ENCODE measurements at regions not wholly inside any gene's neighbourhood (a gene's known extent, or its start where the extent isn't known, plus 50 kb on each side); places are given as distances from the start of the nearest gene placed in this dataset.

- DNase-seq (ENCODE audit: low read depth): no peak
Observed at GRCh38 chr22:44613196-44613595, 88.8 kb upstream of the PRR5 start.

DNA sequence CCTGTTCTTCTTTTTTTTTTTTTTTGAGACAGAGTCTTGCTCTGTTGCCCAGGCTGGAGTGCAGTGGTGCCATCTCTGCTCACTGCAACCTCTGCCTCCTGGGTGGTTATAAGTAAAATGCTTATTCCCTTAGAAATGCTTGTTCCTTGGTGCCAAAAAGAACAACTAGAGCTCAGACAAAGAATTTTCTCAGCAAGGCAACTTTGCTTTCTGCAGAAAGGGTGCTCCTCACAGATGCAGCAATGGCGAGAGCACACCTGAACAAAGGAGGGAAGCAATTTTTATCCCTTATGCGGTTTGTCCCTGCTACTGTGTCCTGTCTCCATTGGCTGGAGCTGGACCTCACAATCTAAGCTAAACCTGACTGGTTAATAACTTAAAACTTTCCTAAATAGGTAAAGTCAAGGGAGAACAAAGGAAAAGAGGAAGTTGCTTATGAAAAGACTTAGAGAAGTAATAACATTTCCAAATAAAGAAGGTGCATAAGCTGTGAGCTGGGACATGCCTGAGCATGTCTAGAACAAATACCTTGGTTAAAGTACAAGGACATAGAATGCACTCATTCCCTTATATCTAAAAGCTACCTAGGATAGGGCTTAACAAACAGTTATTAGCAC, 90.0 kb upstream of the PRR5 start:
- DNase-seq (ENCODE audit: low read depth): no peak

DNA sequence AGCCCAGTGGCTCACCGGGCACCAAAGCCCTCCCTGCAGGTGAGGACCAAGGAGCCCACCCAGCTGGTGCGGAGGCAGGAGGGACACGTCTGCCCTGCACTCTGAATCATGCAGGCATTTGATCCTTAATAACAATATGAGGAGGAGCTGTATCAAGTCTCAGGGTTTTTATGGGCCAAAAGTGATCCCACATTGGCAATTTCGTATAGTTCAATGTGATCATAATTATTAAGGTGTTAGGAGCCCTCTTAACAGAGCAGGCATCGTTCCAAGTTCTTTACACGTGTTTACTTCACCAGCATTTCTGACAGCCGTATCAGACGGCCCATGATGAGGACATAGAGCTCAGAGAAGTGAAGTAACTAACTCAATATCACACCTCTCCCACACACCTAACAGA, 91.9 kb upstream of the PRR5 start:
- no peak for DNase-seq (ENCODE audit: low read depth)

DNA sequence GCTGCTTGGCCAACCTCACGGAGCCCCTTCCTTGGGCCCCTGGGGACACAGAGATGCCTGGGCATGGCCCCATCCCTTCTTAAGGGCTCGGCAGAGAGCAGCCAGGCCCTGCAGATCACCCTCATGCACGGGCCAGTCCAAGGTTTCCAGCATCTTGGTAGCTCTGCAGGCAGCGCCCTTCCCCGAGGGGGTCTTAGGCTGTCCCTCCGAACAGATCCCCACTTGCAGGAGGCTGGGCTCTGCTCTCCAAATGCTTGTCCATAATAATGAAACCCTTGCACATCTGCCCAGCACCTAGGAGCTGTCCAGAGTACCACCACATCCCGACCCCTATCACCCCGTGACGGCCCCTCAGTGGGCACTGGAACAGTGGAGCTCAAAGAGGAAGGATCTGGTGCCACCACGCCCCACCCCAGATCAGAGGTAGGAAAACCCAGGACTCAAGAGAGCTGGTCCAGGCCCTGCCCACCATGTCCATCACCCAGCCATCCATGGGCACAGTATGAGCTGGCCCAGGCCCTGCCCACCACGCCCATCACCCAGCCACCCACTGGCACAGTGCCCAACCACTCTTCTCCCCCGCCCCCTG, 92.5 kb upstream of the PRR5 start:
- no peak for DNase-seq (ENCODE audit: low read depth)

- DNase-seq (ENCODE audit: low read depth): no peak
Observed at GRCh38 chr22:44608597-44609399, 93.2 kb upstream of the PRR5 start.

DNA sequence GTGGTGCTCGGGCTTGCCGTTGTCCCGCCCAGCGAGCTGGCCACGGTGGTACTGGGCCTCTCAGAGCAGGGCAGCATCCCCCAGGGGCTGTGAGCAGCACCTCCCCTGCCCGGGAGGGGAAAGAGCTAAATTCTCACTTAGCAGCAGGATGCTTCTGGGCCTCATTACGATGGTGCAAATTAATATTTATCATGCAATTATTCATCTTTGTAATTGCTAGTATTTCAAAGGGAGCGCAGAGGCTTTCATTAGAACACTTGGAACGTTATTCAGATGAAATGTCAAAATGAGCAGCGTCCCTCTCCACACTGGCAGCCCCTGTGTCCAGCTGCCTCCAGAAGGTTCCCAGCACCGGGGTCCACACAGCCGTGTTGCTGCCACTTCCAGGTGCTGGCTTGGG, 95.9 kb upstream of the PRR5 start:
- DNase-seq (ENCODE audit: low read depth): no peak

GRCh38 chr22:44605486-44605885, 96.5 kb upstream of the PRR5 start:
- DNase-seq (ENCODE audit: low read depth): no peak

- DNase-seq (ENCODE audit: low read depth): no peak
Observed at GRCh38 chr22:44604991-44605390, 97.0 kb upstream of the PRR5 start.

DNA sequence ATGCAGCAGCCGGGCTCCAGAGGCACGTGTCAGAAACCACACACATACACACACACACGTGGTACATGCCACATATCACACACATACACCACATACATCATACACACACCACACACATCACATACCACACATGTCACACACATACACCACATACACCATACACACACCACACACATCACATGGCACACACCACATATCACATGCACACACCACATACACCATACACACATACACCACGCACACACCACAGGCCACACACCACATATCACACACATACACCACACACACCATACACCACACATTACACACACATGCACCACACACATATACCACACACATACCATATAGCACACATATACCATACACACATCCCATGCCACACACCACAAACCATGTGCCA, 97.5 kb upstream of the PRR5 start:
- no peak for DNase-seq (ENCODE audit: low read depth)

DNA sequence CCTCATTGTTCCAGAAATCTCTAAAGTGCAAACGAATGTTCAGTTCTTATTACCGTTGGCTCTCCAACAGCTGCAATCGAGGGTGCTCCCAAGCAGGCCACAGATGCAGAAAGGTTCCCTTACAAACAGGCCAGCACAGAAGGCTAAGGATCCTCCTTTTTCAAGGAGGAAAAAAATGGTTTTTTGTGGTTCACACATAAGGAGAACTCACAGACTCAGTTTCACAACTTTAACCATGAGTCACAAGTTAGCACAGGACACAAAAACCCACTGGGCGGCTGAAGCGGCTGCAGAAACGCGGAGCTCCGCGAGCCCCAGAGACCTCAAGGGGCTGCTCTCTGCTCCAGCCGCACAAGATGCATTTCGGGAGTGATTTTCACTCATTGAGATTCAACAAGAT, 98.2 kb upstream of the PRR5 start:
- peak; percentile 20 for DNase-seq (ENCODE audit: low read depth)

GRCh38 chr22:44601725-44602124, 100.3 kb upstream of the PRR5 start:
- DNase-seq (ENCODE audit: low read depth): no peak

GRCh38 chr22:44601189-44601588, 100.8 kb upstream of the PRR5 start:
- DNase-seq (ENCODE audit: low read depth): no peak

DNA sequence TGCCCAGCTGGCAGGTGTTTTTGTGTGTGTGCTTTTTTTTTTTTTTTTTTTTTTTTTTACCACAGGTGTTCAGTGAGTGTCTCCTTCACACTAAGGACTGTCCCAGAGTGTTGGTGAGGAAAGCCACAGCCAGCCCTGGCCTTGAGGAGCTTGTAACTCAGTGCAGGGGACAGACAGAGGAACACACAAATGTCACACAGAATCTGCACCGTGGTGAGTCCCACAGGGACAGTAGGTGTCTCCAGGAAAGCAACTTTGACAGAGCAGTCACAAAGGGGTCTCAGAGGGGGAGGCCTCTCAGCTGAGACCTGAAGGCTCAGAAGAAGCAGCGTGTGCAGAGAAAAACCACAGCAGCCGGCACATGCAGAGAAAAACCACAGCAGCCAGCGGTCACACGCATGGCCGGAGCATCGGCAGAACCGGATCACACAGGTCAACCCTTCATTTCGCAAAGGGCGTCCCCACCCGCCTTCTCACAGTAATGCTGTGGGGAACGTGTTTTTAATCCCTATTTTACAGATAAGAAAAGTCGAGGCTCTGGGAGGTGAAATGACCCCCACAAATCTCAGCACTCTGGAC, 101.7 kb upstream of the PRR5 start:
- no peak for DNase-seq (ENCODE audit: low read depth)

DNA sequence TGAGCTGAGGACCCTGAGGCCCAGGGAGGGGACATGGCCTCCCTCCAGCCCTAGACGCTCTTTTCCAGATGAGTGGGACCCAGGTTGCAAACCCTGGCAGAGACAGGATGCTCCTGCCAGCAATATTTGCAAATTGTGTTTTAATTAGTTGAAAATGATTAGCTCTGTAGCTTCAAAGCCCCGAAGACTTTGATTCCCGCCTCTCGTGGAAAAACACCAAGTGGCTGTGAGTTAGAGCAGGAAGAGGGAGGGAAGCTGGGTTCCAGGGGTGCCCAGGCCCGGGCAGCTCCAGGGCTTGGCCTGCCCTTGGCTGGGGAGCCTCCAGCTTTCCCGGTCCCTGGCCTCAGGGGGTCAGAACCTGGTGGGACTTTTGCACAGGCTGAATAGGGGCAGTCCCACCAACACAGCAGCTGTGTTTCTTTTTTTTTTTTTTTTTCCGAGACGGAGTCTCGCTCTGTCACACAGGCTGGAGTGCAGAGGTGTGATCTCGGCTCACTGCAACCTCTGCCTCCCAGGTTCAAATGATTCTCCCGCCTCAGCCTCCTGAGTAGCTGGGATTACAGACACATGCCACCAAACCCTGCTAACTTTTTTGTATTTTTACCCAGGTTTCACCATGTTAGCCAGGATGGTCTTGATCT, 101.6 kb upstream of the RTL6 start:
- no peak for DNase-seq (ENCODE audit: low read depth)

GRCh38 chr22:44599084-44599483, 101.1 kb upstream of the RTL6 start:
- no peak for DNase-seq (ENCODE audit: low read depth)

GRCh38 chr22:44597616-44598015, 99.6 kb upstream of the RTL6 start:
- DNase-seq (ENCODE audit: low read depth): no peak

- DNase-seq (ENCODE audit: low read depth): no peak
Observed at GRCh38 chr22:44596396-44597125, 98.5 kb upstream of the RTL6 start.

GRCh38 chr22:44595841-44596341, 97.9 kb upstream of the RTL6 start:
- no peak for DNase-seq (ENCODE audit: low read depth)

GRCh38 chr22:44594951-44595350, 96.9 kb upstream of the RTL6 start:
- no peak for DNase-seq (ENCODE audit: low read depth)

- DNase-seq (ENCODE audit: low read depth): no peak
Observed at GRCh38 chr22:44592824-44593148, 94.8 kb upstream of the RTL6 start.

DNA sequence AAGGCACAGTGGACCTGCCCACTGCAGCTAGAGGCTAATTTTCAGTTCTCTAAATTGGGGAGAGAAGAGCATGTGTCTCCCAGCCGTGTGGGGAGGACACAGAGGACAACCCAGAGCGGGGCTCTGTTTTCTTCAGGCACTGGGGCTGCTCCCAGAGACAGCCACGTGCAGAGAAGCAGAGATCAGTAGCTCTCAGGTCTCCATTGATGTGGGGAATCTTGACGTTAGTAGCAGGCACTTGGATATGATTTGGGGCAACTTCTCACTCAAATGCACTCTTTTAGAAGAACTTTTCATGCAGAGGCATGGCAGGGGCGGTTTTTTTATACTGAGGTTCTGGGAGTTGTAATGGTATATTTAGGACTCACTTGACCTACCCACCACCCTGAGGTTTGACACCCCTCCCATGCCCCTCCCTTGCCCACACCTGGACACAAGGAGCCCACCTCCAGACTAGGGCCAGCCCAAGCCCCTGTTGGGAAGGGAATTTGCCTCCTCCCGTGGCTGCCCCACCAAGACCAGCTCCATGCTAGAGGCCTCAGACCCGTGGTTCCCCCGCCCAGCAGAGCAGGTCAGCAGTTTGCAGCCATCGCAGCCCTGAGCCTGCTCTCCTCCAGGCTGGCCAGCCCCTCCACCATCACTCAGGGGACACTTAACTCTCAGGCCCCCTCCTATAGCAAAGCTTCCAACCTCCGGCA, 94.2 kb upstream of the RTL6 start:
- no peak for DNase-seq (ENCODE audit: low read depth)

All from iris pigment epithelial cell (primary cell).